Rectal smooth muscle tissue (tissue), 1 donor: ENCODE measurements at regions not wholly inside any gene's neighbourhood (a gene's known extent, or its start where the extent isn't known, plus 50 kb on each side); places are given as distances from the start of the nearest gene placed in this dataset.

Experiments used
- H3K27ac ChIP-seq: one replicate; pipeline ENCODE4 v1.7.0; 2013; ENCODE audit warnings: low read depth, low read length, inconsistent platforms
- H3K27me3 ChIP-seq: one replicate; pipeline ENCODE4 v1.7.0; 2013; ENCODE audit warnings: low read length; ENCODE audit not compliant: control insufficient read depth, insufficient read depth
- H3K36me3 ChIP-seq: one replicate; pipeline ENCODE4 v1.7.0; 2013; ENCODE audit warnings: low read length; ENCODE audit not compliant: control insufficient read depth, insufficient read depth
- H3K4me1 ChIP-seq: one replicate; pipeline ENCODE4 v1.7.0; 2013; ENCODE audit warnings: low read length; ENCODE audit not compliant: control insufficient read depth, insufficient read depth
- H3K4me3 ChIP-seq: one replicate; pipeline ENCODE4 v1.7.0; 2013; ENCODE audit warnings: low read length
- H3K9ac ChIP-seq: one replicate; pipeline ENCODE4 v1.7.0; 2013; ENCODE audit warnings: low read length

- H3K27ac ChIP-seq: no peak overlapping the region
- no peaks in the 10 kb centered on the region for H3K27me3 ChIP-seq
- no peak overlapping the region for H3K4me3 ChIP-seq
- H3K36me3 ChIP-seq: no peaks in the 10 kb centered on the region
- no peaks in the 10 kb centered on the region for H3K4me1 ChIP-seq
- no peak overlapping the region for H3K9ac ChIP-seq
Observed at GRCh38 chr16:79792664-79793351, 192.3 kb upstream of the MAF start.

- Histone ChIP-seq H3K27ac (no peak overlapping the region), H3K27me3 (no peaks in the 10 kb centered on the region), H3K9ac (no peak overlapping the region), H3K4me1 (no peaks in the 10 kb centered on the region), H3K4me3 (no peak overlapping the region), H3K36me3 (no peaks in the 10 kb centered on the region)
Observed at GRCh38 chr16:79792076-79792475, 191.5 kb upstream of the MAF start.

- Histone ChIP-seq H3K36me3 (no peaks in the 10 kb centered on the region), H3K4me3 (no peak overlapping the region), H3K27ac (no peak overlapping the region), H3K27me3 (no peaks in the 10 kb centered on the region), H3K4me1 (no peaks in the 10 kb centered on the region), H3K9ac (no peak overlapping the region)
Observed at GRCh38 chr16:79790854-79791253, 190.3 kb upstream of the MAF start.

- Histone ChIP-seq H3K36me3 (no peaks in the 10 kb centered on the region), H3K27ac (no peak overlapping the region), H3K4me1 (no peaks in the 10 kb centered on the region), H3K9ac (no peak overlapping the region), H3K4me3 (no peak overlapping the region), H3K27me3 (no peaks in the 10 kb centered on the region)
Observed at GRCh38 chr16:79788949-79789348, 188.4 kb upstream of the MAF start.

GRCh38 chr16:79786389-79786788, 185.9 kb upstream of the MAF start:
- H3K4me1 ChIP-seq: no peaks in the 10 kb centered on the region
- no peaks in the 10 kb centered on the region for H3K36me3 ChIP-seq
- no peak overlapping the region for H3K27ac ChIP-seq
- no peaks in the 10 kb centered on the region for H3K27me3 ChIP-seq
- H3K9ac ChIP-seq: no peak overlapping the region
- no peak overlapping the region for H3K4me3 ChIP-seq

GRCh38 chr16:79784007-79784406, 183.5 kb upstream of the MAF start:
- H3K4me3 ChIP-seq: no peak overlapping the region
- no peaks in the 10 kb centered on the region for H3K36me3 ChIP-seq
- H3K9ac ChIP-seq: no peak overlapping the region
- no peaks in the 10 kb centered on the region for H3K4me1 ChIP-seq
- H3K27ac ChIP-seq: no peak overlapping the region
- H3K27me3 ChIP-seq: no peaks in the 10 kb centered on the region

- Histone ChIP-seq H3K36me3 (no peaks in the 10 kb centered on the region), H3K9ac (no peak overlapping the region), H3K27me3 (no peaks in the 10 kb centered on the region), H3K4me1 (no peaks in the 10 kb centered on the region), H3K4me3 (no peak overlapping the region), H3K27ac (no peak overlapping the region)
Observed at GRCh38 chr16:79777679-79778078, 177.1 kb upstream of the MAF start.

GRCh38 chr16:79776243-79776847, 175.8 kb upstream of the MAF start:
- Histone ChIP-seq H3K4me1 (no peaks in the 10 kb centered on the region), H3K4me3 (no peak overlapping the region), H3K9ac (no peak overlapping the region), H3K27ac (no peak overlapping the region), H3K27me3 (no peaks in the 10 kb centered on the region), H3K36me3 (no peaks in the 10 kb centered on the region)

- Histone ChIP-seq H3K36me3 (no peaks in the 10 kb centered on the region), H3K4me1 (peaks cover 17% of the 10 kb centered on the region), H3K9ac (no peak overlapping the region), H3K27me3 (no peaks in the 10 kb centered on the region), H3K27ac (no peak overlapping the region), H3K4me3 (no peak overlapping the region)
Observed at GRCh38 chr16:79772784-79773183, 172.2 kb upstream of the MAF start.

- no peak overlapping the region for H3K4me3 ChIP-seq
- peak overlapping the region; percentile 40 for H3K27ac ChIP-seq
- peaks cover 22% of the 10 kb centered on the region for H3K4me1 ChIP-seq
- H3K27me3 ChIP-seq: no peaks in the 10 kb centered on the region
- no peak overlapping the region for H3K9ac ChIP-seq
- H3K36me3 ChIP-seq: no peaks in the 10 kb centered on the region
Observed at GRCh38 chr16:79772048-79772447, 171.5 kb upstream of the MAF start.

GRCh38 chr16:79770244-79771064, 169.9 kb upstream of the MAF start:
- H3K36me3 ChIP-seq: no peaks in the 10 kb centered on the region
- H3K27me3 ChIP-seq: no peaks in the 10 kb centered on the region
- H3K27ac ChIP-seq: peak overlapping the region; percentile 77
- H3K4me1 ChIP-seq: peaks cover 22% of the 10 kb centered on the region
- peak overlapping the region; percentile 70 for H3K9ac ChIP-seq
- peak overlapping the region; percentile 87 for H3K4me3 ChIP-seq

GRCh38 chr16:79769928-79770243, 169.3 kb upstream of the MAF start:
- no peaks in the 10 kb centered on the region for H3K27me3 ChIP-seq
- H3K4me1 ChIP-seq: peaks cover 22% of the 10 kb centered on the region
- H3K9ac ChIP-seq: peak overlapping the region; percentile 70
- H3K36me3 ChIP-seq: no peaks in the 10 kb centered on the region
- H3K4me3 ChIP-seq: peak overlapping the region; percentile 87
- H3K27ac ChIP-seq: peak overlapping the region; percentile 77
